Natural killer cell (primary cell): ENCODE measurements at regions not wholly inside any gene's neighbourhood (a gene's known extent, or its start where the extent isn't known, plus 50 kb on each side); places are given as distances from the start of the nearest gene placed in this dataset.

Experiments
- ATAC-seq, 3 donors: fragments of 150-1000 bp in 2 of 3; fragments of 200-7000 bp in 1 of 3; cut with Tn5 transposase; 1 replicate in 1 of 3; 2 replicates in 2 of 3; pipeline ENCODE4 v1.10.0; 2021; ENCODE audit warnings: mild to moderate bottlenecking in 2 of 3, moderate library complexity in 2 of 3
- DNase-seq, 2 donors: peaks; one replicate each; pipeline versions ENCODE4 v3.0.0 to v3.0.0-alpha.2; 2013 to 2021; ENCODE audit warnings: mixed read lengths in 1 of 2
- H3K27ac ChIP-seq: one replicate; pipeline ENCODE4 v1.5.1; 2013; ENCODE audit warnings: mild to moderate bottlenecking, low read length
- H3K27me3 ChIP-seq: one replicate; pipeline ENCODE4 v1.6.1; 2013; ENCODE audit warnings: low read length; ENCODE audit not compliant: control insufficient read depth, insufficient read depth
- H3K36me3 ChIP-seq: one replicate; pipeline ENCODE4 v1.6.1; 2013; ENCODE audit warnings: low read length; ENCODE audit not compliant: control insufficient read depth, insufficient read depth
- H3K4me1 ChIP-seq: one replicate; pipeline ENCODE4 v1.6.1; 2013; ENCODE audit warnings: low read length; ENCODE audit not compliant: control insufficient read depth, insufficient read depth
- H3K4me3 ChIP-seq: one replicate; pipeline ENCODE4 v1.5.1; 2013; ENCODE audit warnings: low read length
- H3K9me3 ChIP-seq: one replicate; pipeline ENCODE4 v1.6.1; 2013; ENCODE audit warnings: low read length; ENCODE audit not compliant: control insufficient read depth, insufficient read depth
- H3K27ac Mint-ChIP-seq, 2 donors: one replicate each; pipeline ENCODE4 v1.8.0; 2022; ENCODE audit warnings: mild to moderate bottlenecking in 2 of 2, mixed read lengths in 2 of 2, moderate library complexity in 1 of 2
- H3K27me3 Mint-ChIP-seq, 2 donors: one replicate each; pipeline ENCODE4 v1.8.0; 2022; ENCODE audit warnings: low read depth in 2 of 2, mixed read lengths in 2 of 2
- H3K36me3 Mint-ChIP-seq: one replicate; pipeline ENCODE4 v1.8.0; 2022; ENCODE audit warnings: mixed read lengths
- H3K4me1 Mint-ChIP-seq, 2 donors: one replicate each; pipeline ENCODE4 v1.8.0; 2022; ENCODE audit warnings: mixed read lengths in 2 of 2
- H3K4me3 Mint-ChIP-seq: one replicate; pipeline ENCODE4 v1.8.0; 2022; ENCODE audit warnings: mild to moderate bottlenecking, moderate library complexity, mixed read lengths
- H3K9me3 Mint-ChIP-seq, 2 donors: one replicate each; pipeline ENCODE4 v1.8.0; 2022; ENCODE audit warnings: mixed read lengths in 2 of 2
- CTCF ChIP-seq: fragments of 200-600 bp; IDR thresholded peaks from one replicate; pipeline ENCODE4 v1.8.0; 2022; ENCODE audit warnings: antibody characterized with exemption
- WGBS: methylation state at CpG from one replicate; pipeline ENCODE4 v1.1.7; 2013; ENCODE audit warnings: missing lambda C conversion rate; ENCODE audit not compliant: insufficient coverage; 5-methylcytosine and 5-hydroxymethylcytosine counted together
- intact Hi-C: fragments of 100-400 bp; cut with micrococcal nuclease; formaldehyde crosslinking; loops from one replicate; pipeline ENCODE4 v1.14.2; 2022

DNA sequence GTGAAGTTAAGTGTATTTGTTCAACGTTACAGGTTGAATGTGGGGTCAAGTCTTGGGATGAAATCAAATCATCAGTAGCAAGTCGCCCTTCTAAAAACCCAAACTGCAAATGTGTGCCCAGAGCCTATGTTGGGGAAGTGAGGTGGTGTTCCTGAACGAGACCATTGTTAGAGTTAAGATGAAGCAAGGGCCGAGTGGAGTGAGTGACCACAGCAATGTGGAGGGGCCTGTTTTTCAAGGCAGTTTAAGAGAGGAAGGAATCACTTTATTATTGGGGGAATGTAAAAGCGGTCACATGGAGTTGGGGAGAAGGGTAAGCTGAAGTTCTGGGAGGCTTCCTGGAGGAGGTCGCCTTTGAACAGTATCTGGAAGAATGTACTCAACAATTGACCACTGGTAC is 68.5 kb downstream of the MYCN start:
- no peak for TF ChIP-seq CTCF
- Mint-ChIP-seq H3K4me1 (peaks cover 0 to 6% of the 10 kb centered on the region in 2 donors), H3K4me3 (no peak overlapping the region), H3K36me3 (no peaks in the 10 kb centered on the region), H3K9me3 (no peaks in the 10 kb centered on the region), H3K27me3 (peaks cover 9 to 13% of the 10 kb centered on the region in 2 donors), H3K27ac (no peak overlapping the region)
- Histone ChIP-seq H3K36me3 (no peaks in the 10 kb centered on the region), H3K9me3 (no peaks in the 10 kb centered on the region), H3K4me3 (no peak overlapping the region), H3K4me1 (peaks cover 4% of the 10 kb centered on the region), H3K27ac (no peak overlapping the region), H3K27me3 (peaks cover 5% of the 10 kb centered on the region)
- 84% methylated on average over 6 of the region's 6 CpGs for WGBS
- DNase-seq (no peak), ATAC-seq (no peak)
- intact Hi-C loops = no loop called here

DNA sequence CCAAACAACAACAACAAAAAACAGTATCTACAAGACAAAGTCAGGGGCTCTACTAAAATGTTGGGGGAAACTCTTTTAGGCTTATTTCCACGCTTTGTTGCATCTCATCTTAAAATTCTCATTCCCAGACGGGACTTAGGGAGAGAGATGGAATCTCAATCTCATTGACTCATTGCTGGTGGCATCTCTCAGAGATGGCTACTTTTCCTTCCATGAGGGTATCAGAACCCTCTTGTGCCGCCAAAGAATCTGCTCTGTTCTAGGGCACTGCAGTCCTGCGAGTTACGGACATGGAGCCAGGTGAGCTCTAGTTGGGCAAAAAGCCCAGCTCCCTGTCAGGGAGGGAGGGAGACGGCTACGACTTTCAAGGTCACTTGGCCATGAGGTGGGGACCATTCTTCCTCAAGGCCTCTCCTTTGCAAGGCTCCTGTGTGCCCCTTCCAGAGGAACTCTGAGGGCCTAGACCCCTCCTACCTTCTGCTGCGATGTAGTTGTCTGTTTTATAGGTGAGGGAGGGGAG is 68.0 kb downstream of the MYCN start:
- peaks cover 0 to 3% of the 10 kb centered on the region in 2 donors for H3K4me1 Mint-ChIP-seq
- Histone ChIP-seq H3K9me3 (no peaks in the 10 kb centered on the region), H3K27ac (no peak overlapping the region), H3K4me3 (no peak overlapping the region), H3K36me3 (no peaks in the 10 kb centered on the region), H3K27me3 (peaks cover 3% of the 10 kb centered on the region), H3K4me1 (peaks cover 4% of the 10 kb centered on the region)
- intact Hi-C loops = no loop called here
- H3K27me3 Mint-ChIP-seq = peaks cover 5 to 10% of the 10 kb centered on the region in 2 donors
- no peaks in the 10 kb centered on the region for H3K9me3 Mint-ChIP-seq
- DNase-seq (no peak), ATAC-seq (no peak)
- H3K36me3 Mint-ChIP-seq = no peaks in the 10 kb centered on the region
- no peak overlapping the region for H3K27ac Mint-ChIP-seq
- no peak overlapping the region for H3K4me3 Mint-ChIP-seq
- no peak for TF ChIP-seq CTCF
- WGBS = 75% methylated on average over 8 of the region's 8 CpGs

- Mint-ChIP-seq H3K4me1 (no peaks in the 10 kb centered on the region), H3K36me3 (no peaks in the 10 kb centered on the region), H3K27me3 (peaks cover 0 to 8% of the 10 kb centered on the region in 2 donors), H3K9me3 (no peaks in the 10 kb centered on the region), H3K27ac (no peak overlapping the region), H3K4me3 (no peak overlapping the region)
- Histone ChIP-seq H3K4me1 (peaks cover 4% of the 10 kb centered on the region), H3K4me3 (no peak overlapping the region), H3K36me3 (no peaks in the 10 kb centered on the region), H3K27me3 (no peaks in the 10 kb centered on the region), H3K9me3 (no peaks in the 10 kb centered on the region), H3K27ac (no peak overlapping the region)
- ATAC-seq = no peak
- intact Hi-C loops = no loop called here
- no peak for TF ChIP-seq CTCF
- 88% methylated on average over 5 of the region's 6 CpGs for WGBS
- no peak for DNase-seq
These were observed 67.0 kb downstream of the MYCN start for GRCh38 chr2:16007167-16007934.
